ENCODE measurements at regions not wholly inside any gene's neighbourhood (a gene's known extent, or its start where the extent isn't known, plus 50 kb on each side); places are given as distances from the start of the nearest gene placed in this dataset.

DNA sequence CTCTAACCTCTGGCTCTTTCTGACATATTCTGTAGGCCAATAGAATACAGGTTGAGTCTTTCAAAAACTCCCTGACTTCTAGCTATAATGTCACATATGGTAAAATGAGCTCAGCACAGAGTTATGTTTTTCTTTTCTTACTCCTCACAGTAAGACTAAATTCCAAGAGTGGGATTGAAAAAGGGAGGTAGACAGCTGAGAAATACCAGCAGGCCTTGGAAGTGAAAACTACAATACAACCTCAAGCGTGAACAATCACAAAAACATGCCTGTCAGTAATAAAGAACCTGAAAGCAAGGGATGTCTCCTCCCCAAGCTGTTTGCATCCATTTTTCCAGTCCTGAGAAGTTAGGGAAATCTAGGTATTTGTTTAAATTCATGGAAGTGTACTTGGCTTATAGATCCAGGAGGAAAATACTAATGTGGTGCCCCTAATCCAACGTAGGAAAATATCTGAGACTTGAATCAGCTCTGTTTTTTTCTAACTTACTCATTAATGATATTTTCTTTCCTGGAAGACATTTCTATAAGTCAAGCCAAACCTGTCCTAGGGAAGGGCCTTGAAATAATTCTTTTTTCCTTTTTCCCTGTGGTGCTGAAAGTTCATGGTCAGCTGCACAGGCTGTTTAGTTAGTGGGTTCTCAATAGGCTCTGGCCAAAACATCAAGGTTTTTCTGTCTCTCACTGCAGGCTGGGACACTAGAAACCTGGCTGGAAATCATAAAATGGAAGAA lies 167.9 kb upstream of the SPATS2L start:
- TF ChIP-seq CTCF (IDR thresholded peaks at IDR 0.05 in 8 of 11, conservative IDR thresholded peaks at IDR 0.05 in 3 of 11) (no peak), POLR2A (IDR thresholded peaks at IDR 0.05) (no peak), POLR2AphosphoS5 (IDR thresholded peaks at IDR 0.05) (no peak)

Data from spleen (tissue), 7 donors.